Sigmoid colon (tissue), 6 donors: ENCODE measurements at regions not wholly inside any gene's neighbourhood (a gene's known extent, or its start where the extent isn't known, plus 50 kb on each side); places are given as distances from the start of the nearest gene placed in this dataset.

Experiments
- DNase-seq: peaks from one replicate; pipeline ENCODE4 v3.0.0-alpha.2; 2019
- H3K27ac ChIP-seq, 4 donors: fragments of 200-600 bp; sonication (generic); one replicate each; pipeline ENCODE4 v1.5.1; 2016 to 2019; ENCODE audit warnings: mild to moderate bottlenecking in 1 of 4
- H3K27me3 ChIP-seq, 3 donors: fragments of 200-600 bp; sonication (generic); one replicate each; pipeline ENCODE4 v1.5.1; 2019; ENCODE audit warnings: mild to moderate bottlenecking in 1 of 3
- H3K36me3 ChIP-seq, 4 donors: fragments of 200-600 bp; sonication (generic); one replicate each; pipeline ENCODE4 v1.5.1; 2016 to 2019
- H3K4me1 ChIP-seq, 4 donors: fragments of 200-600 bp; sonication (generic); one replicate each; pipeline ENCODE4 v1.5.1; 2017 to 2019
- H3K4me3 ChIP-seq, 4 donors: fragments of 200-600 bp; sonication (generic); one replicate each; pipeline ENCODE4 v1.5.1; 2017 to 2019; ENCODE audit warnings: mild to moderate bottlenecking in 2 of 4, moderate library complexity in 1 of 4
- H3K9me3 ChIP-seq, 4 donors: fragments of 200-600 bp in 3 of 4; sonication (generic) in 3 of 4; one replicate each; pipeline versions ENCODE4 v1.5.1 to v1.6.1; 2013 to 2019
- CTCF ChIP-seq, 4 experiments: fragments of 450-650 bp in 3 of 4; fragments of 200-600 bp in 1 of 4; IDR thresholded peaks; one replicate each; pipeline ENCODE4 v1.5.1; 2016 to 2019; ENCODE audit warnings: antibody characterized with exemption in 4 of 4, mild to moderate bottlenecking in 3 of 4, moderate library complexity in 2 of 4
- EP300 ChIP-seq, 4 donors: sonication (generic); formaldehyde crosslinking; IDR thresholded peaks; one replicate each; pipeline ENCODE4 v1.6.1; 2017; ENCODE audit warnings: antibody characterized with exemption in 4 of 4
- POLR2A ChIP-seq, 2 donors: fragments of 450-650 bp; IDR thresholded peaks; one replicate each; pipeline ENCODE4 v1.6.1; 2016; ENCODE audit warnings: antibody characterized with exemption in 2 of 2, mild to moderate bottlenecking in 2 of 2, moderate library complexity in 2 of 2
- POLR2AphosphoS5 ChIP-seq, 4 donors: sonication (generic); formaldehyde crosslinking; IDR thresholded peaks; one replicate each; pipeline ENCODE4 v1.6.1; 2017; ENCODE audit warnings: antibody characterized with exemption in 4 of 4
- WGBS, 2 donors: extraction: QIAGEN DNeasy Blood & Tissue Kit; methylation state at CpG; one replicate each; pipeline ENCODE4 v1.1.7; 2013; 5-methylcytosine and 5-hydroxymethylcytosine counted together
- intact Hi-C: fragments of 100-400 bp; cut with DNase I; formaldehyde crosslinking; loops from one replicate; pipeline ENCODE4 v1.15.1; 2023
- donor health status: healthy with polysubstance abuse.
- donor health status: healthy.

- no peak for TF ChIP-seq CTCF (IDR thresholded peaks at IDR 0.05)
- no peak for TF ChIP-seq POLR2A (IDR thresholded peaks at IDR 0.05)
- no peak for TF ChIP-seq POLR2AphosphoS5 (IDR thresholded peaks at IDR 0.05)
- no peak for TF ChIP-seq EP300 (IDR thresholded peaks at IDR 0.05)
- no peaks in the 10 kb centered on the region for H3K4me1 ChIP-seq
- H3K27ac ChIP-seq = no peak overlapping the region
- no peak overlapping the region for H3K4me3 ChIP-seq
- no peak for DNase-seq
- 70 to 76% methylated on average over 4 of the region's 4 CpGs for WGBS, 2 donors
- H3K9me3 ChIP-seq = no peaks in the 10 kb centered on the region
- H3K36me3 ChIP-seq = no peaks in the 10 kb centered on the region
- intact Hi-C loops = no loop called here
- H3K27me3 ChIP-seq = no peaks in the 10 kb centered on the region
Measured at GRCh38 chr2:18151237-18151636, 272.8 kb downstream of the KCNS3 start.

GRCh38 chr2:18149660-18150246, 271.3 kb downstream of the KCNS3 start:
- 5 to 23% methylated on average over 3 of the region's 3 CpGs for WGBS, 2 donors
- Histone ChIP-seq H3K9me3 (no peaks in the 10 kb centered on the region), H3K27ac (no peak overlapping the region), H3K4me3 (no peak overlapping the region), H3K36me3 (no peaks in the 10 kb centered on the region), H3K4me1 (no peaks in the 10 kb centered on the region), H3K27me3 (no peaks in the 10 kb centered on the region)
- DNase-seq = no peak
- TF ChIP-seq POLR2A (IDR thresholded peaks at IDR 0.05) (no peak), CTCF (IDR thresholded peaks at IDR 0.05) (peak in 3 of 4 experiments; percentile 49 to 85 (median 49)), EP300 (IDR thresholded peaks at IDR 0.05) (no peak)
- intact Hi-C loops = loop anchor here (1.0 to 5.0 kb wide), 2 partner anchors 272 to 298 kb away; partner anchors contain the start of gene KCNS3

GRCh38 chr2:18136881-18137475, 258.5 kb downstream of the KCNS3 start:
- Histone ChIP-seq H3K27me3 (no peaks in the 10 kb centered on the region), H3K36me3 (no peaks in the 10 kb centered on the region), H3K9me3 (no peaks in the 10 kb centered on the region), H3K4me3 (no peak overlapping the region), H3K27ac (no peak overlapping the region), H3K4me1 (no peaks in the 10 kb centered on the region)
- no peak for DNase-seq
- TF ChIP-seq POLR2AphosphoS5 (IDR thresholded peaks at IDR 0.05) (no peak), EP300 (IDR thresholded peaks at IDR 0.05) (no peak), CTCF (IDR thresholded peaks at IDR 0.05) (no peak), POLR2A (IDR thresholded peaks at IDR 0.05) (no peak)
- 28 to 44% methylated on average over 6 of the region's 6 CpGs for WGBS, 2 donors
- intact Hi-C loops = no loop called here

GRCh38 chr2:18133310-18133709, 254.8 kb downstream of the KCNS3 start:
- Histone ChIP-seq H3K27ac (no peak overlapping the region), H3K36me3 (no peaks in the 10 kb centered on the region), H3K9me3 (no peaks in the 10 kb centered on the region), H3K27me3 (no peaks in the 10 kb centered on the region), H3K4me1 (no peaks in the 10 kb centered on the region), H3K4me3 (no peak overlapping the region)
- intact Hi-C loops = no loop called here
- no peak for DNase-seq
- no peak for TF ChIP-seq POLR2A (IDR thresholded peaks at IDR 0.05)
- no peak for TF ChIP-seq EP300 (IDR thresholded peaks at IDR 0.05)
- TF ChIP-seq POLR2AphosphoS5 (IDR thresholded peaks at IDR 0.05) = no peak
- no peak for TF ChIP-seq CTCF (IDR thresholded peaks at IDR 0.05)

GRCh38 chr2:18132697-18133096, 254.2 kb downstream of the KCNS3 start:
- no peaks in the 10 kb centered on the region for H3K36me3 ChIP-seq
- intact Hi-C loops = no loop called here
- WGBS, 2 donors = 47 to 73% methylated on average over 3 of the region's 3 CpGs

More at GRCh38 chr2:18132697-18133096, 254.2 kb downstream of the KCNS3 start:
- Histone ChIP-seq H3K9me3 (no peaks in the 10 kb centered on the region), H3K4me1 (no peaks in the 10 kb centered on the region), H3K27me3 (no peaks in the 10 kb centered on the region), H3K4me3 (no peak overlapping the region), H3K27ac (no peak overlapping the region)
- TF ChIP-seq POLR2AphosphoS5 (IDR thresholded peaks at IDR 0.05) (no peak), CTCF (IDR thresholded peaks at IDR 0.05) (no peak), POLR2A (IDR thresholded peaks at IDR 0.05) (no peak), EP300 (IDR thresholded peaks at IDR 0.05) (no peak)
- no peak for DNase-seq
